Epithelial cell of proximal tubule (primary cell): ENCODE measurements at regions not wholly inside any gene's neighbourhood (a gene's known extent, or its start where the extent isn't known, plus 50 kb on each side); places are given as distances from the start of the nearest gene placed in this dataset.

Source experiments
- DNase-seq: peaks from one replicate; pipeline ENCODE4 v3.0.0-alpha.2; 2011; ENCODE audit warnings: low read depth
- H3K4me3 ChIP-seq: 2 replicates; pipeline ENCODE4 v1.5.1; 2011; ENCODE audit warnings: low read depth, mild to moderate bottlenecking, low read length
- CTCF ChIP-seq: conservative IDR thresholded peaks from 2 replicates; pipeline ENCODE4 v1.5.1; 2012; ENCODE audit warnings: low read depth, mild to moderate bottlenecking, low read length

GRCh38 chr11:15698855-15699254 is 584.1 kb downstream of the INSC start:
- no peak for TF ChIP-seq CTCF
- H3K4me3 ChIP-seq: no peak overlapping the region
- DNase-seq: no peak

- H3K4me3 ChIP-seq: no peak overlapping the region
- no peak for TF ChIP-seq CTCF
- DNase-seq: no peak
Measured at GRCh38 chr11:15699978-15700377, 585.3 kb downstream of the INSC start.

- no peak overlapping the region for H3K4me3 ChIP-seq
- TF ChIP-seq CTCF: no peak
- no peak for DNase-seq
Measured at GRCh38 chr11:15700456-15700855, 585.7 kb downstream of the INSC start.

GRCh38 chr11:15704064-15704463 is 589.3 kb downstream of the INSC start:
- H3K4me3 ChIP-seq: no peak overlapping the region
- no peak for TF ChIP-seq CTCF

GRCh38 chr11:15704556-15704955 is 589.8 kb downstream of the INSC start:
- TF ChIP-seq CTCF: no peak
- DNase-seq: no peak

More at GRCh38 chr11:15704064-15704463, 589.3 kb downstream of the INSC start:
- DNase-seq: no peak

GRCh38 chr11:15705891-15706290 is 591.2 kb downstream of the INSC start:
- no peak for DNase-seq
- TF ChIP-seq CTCF: no peak

More at GRCh38 chr11:15704556-15704955, 589.8 kb downstream of the INSC start:
- no peak overlapping the region for H3K4me3 ChIP-seq

GRCh38 chr11:15707194-15707593 is 592.5 kb downstream of the INSC start:
- DNase-seq: no peak
- TF ChIP-seq CTCF: no peak
- no peak overlapping the region for H3K4me3 ChIP-seq

More at GRCh38 chr11:15705891-15706290, 591.2 kb downstream of the INSC start:
- H3K4me3 ChIP-seq: no peak overlapping the region
